ENCODE measurements at regions not wholly inside any gene's neighbourhood (a gene's known extent, or its start where the extent isn't known, plus 50 kb on each side); places are given as distances from the start of the nearest gene placed in this dataset.

GRCh38 chr18:7288544-7288943 lies 57.7 kb downstream of the LRRC30 start:
- 96% methylated on average over 4 of the region's 6 CpGs for WGBS (ENCODE audit: insufficient coverage)
- H3K4me3 Mint-ChIP-seq = no peak overlapping the region

DNA sequence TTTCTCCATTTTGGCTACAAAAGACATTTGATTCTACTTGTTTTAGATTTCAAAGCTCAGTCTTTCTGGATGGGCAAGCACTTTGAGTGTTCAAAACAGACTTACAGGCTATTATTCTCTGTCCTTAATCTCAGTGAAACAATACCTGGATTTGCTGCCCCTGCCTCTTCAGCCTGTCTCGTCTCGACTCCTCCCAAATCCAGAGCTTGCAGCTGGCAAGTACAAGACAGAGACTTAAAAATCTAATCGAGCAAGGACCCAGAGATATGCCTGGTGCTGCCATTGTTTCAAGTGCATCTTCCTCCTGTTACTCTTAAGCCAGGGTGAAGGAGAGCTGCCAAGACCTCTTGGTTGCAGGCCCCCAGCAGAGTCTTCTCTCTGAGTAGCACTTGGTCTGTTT lies 59.2 kb downstream of the LRRC30 start:
- DNase-seq (no peak), ATAC-seq (ENCODE audit: low read depth) (no peak)
- no peak overlapping the region for H3K9ac ChIP-seq (ENCODE audit: low read length)
- no peak overlapping the region for H3K27ac ChIP-seq (ENCODE audit: low read length in 2 of 2)
- H3K4me2 ChIP-seq (replicated peaks; ENCODE audit: low read depth, low read length, poor library complexity, severe bottlenecking) = no peak overlapping the region
- WGBS (ENCODE audit: insufficient coverage) = 90% methylated on average over 3 of the region's 3 CpGs
- intact Hi-C loops (cut with micrococcal nuclease) = no loop called here
- TF ChIP-seq EZH2 (IDR thresholded peaks at IDR 0.05; ENCODE audit: borderline replicate concordance, insufficient read depth, low read depth, low read length, poor library complexity, severe bottlenecking) = no peak
- TF ChIP-seq, protein P1, sequence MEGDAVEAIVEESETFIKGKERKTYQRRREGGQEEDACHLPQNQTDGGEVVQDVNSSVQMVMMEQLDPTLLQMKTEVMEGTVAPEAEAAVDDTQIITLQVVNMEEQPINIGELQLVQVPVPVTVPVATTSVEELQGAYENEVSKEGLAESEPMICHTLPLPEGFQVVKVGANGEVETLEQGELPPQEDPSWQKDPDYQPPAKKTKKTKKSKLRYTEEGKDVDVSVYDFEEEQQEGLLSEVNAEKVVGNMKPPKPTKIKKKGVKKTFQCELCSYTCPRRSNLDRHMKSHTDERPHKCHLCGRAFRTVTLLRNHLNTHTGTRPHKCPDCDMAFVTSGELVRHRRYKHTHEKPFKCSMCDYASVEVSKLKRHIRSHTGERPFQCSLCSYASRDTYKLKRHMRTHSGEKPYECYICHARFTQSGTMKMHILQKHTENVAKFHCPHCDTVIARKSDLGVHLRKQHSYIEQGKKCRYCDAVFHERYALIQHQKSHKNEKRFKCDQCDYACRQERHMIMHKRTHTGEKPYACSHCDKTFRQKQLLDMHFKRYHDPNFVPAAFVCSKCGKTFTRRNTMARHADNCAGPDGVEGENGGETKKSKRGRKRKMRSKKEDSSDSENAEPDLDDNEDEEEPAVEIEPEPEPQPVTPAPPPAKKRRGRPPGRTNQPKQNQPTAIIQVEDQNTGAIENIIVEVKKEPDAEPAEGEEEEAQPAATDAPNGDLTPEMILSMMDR (IDR thresholded peaks at IDR 0.05) = no peak
- POLR2A ChIA-PET = no interaction called here
- peaks cover 0 to 17% (median 0%) of the 10 kb centered on the region in 3 donors for H3K9me3 ChIP-seq (ENCODE audit: control extremely low read depth in 1 of 3, control insufficient read depth in 2 of 3, insufficient read depth in 1 of 3, low read length in 2 of 3)
- no peaks in the 10 kb centered on the region for H3K79me2 ChIP-seq (ENCODE audit: control insufficient read depth, insufficient read depth, low read length)
- CTCF ChIA-PET = no interaction called here
- Mint-ChIP-seq H3K4me3 (no peak overlapping the region), H3K27ac (no peak overlapping the region), H3K9me3 (ENCODE audit: insufficient read depth) (peaks cover 6% of the 10 kb centered on the region), H3K4me1 (no peaks in the 10 kb centered on the region), H3K27me3 (no peaks in the 10 kb centered on the region)
- no peaks in the 10 kb centered on the region for H3K27me3 ChIP-seq (replicated peaks in 1 of 4; ENCODE audit: control extremely low read depth in 1 of 4, control insufficient read depth in 3 of 4, insufficient read depth in 4 of 4, low read length in 3 of 4)
- no peak overlapping the region for H3K4me3 ChIP-seq (ENCODE audit: control extremely low read depth in 1 of 5, extremely low read depth in 1 of 5, insufficient read depth in 1 of 5, low read depth in 2 of 5, low read length in 4 of 5)
- H3K4me1 ChIP-seq (ENCODE audit: control insufficient read depth in 2 of 2, insufficient read depth in 2 of 2, low read length in 2 of 2) = no peaks in the 10 kb centered on the region
- H2AFZ ChIP-seq (ENCODE audit: insufficient read depth, low read depth, low read length, poor library complexity, severe bottlenecking) = no peak overlapping the region
- H4K20me1 ChIP-seq (ENCODE audit: control insufficient read depth, insufficient read depth, low read length, poor library complexity, severe bottlenecking) = no peaks in the 10 kb centered on the region
- no peaks in the 10 kb centered on the region for H3K36me3 ChIP-seq (replicated peaks in 1 of 2; ENCODE audit: control extremely low read depth in 1 of 2, control insufficient read depth in 1 of 2, extremely low read depth in 1 of 2, insufficient read depth in 2 of 2, low read length in 1 of 2)

More at GRCh38 chr18:7288544-7288943, 57.7 kb downstream of the LRRC30 start:
- no peaks in the 10 kb centered on the region for H3K4me1 Mint-ChIP-seq
- H3K27ac ChIP-seq (ENCODE audit: low read length in 2 of 2) = no peak overlapping the region
- ChIA-PET CTCF (no interaction called here), POLR2A (no interaction called here)
- H3K4me1 ChIP-seq (ENCODE audit: control insufficient read depth in 2 of 2, insufficient read depth in 2 of 2, low read length in 2 of 2) = no peaks in the 10 kb centered on the region
- ATAC-seq (ENCODE audit: low read depth) (no peak), DNase-seq (no peak)
- TF ChIP-seq, protein P1 (IDR thresholded peaks at IDR 0.05) = no peak
- TF ChIP-seq EZH2 (IDR thresholded peaks at IDR 0.05; ENCODE audit: borderline replicate concordance, insufficient read depth, low read depth, low read length, poor library complexity, severe bottlenecking) = no peak
- H3K36me3 ChIP-seq (replicated peaks in 1 of 2; ENCODE audit: control extremely low read depth in 1 of 2, control insufficient read depth in 1 of 2, extremely low read depth in 1 of 2, insufficient read depth in 2 of 2, low read length in 1 of 2) = no peaks in the 10 kb centered on the region
- H3K4me3 ChIP-seq (ENCODE audit: control extremely low read depth in 1 of 5, extremely low read depth in 1 of 5, insufficient read depth in 1 of 5, low read depth in 2 of 5, low read length in 4 of 5) = no peak overlapping the region
- no peaks in the 10 kb centered on the region for H4K20me1 ChIP-seq (ENCODE audit: control insufficient read depth, insufficient read depth, low read length, poor library complexity, severe bottlenecking)
- no peak overlapping the region for H3K4me2 ChIP-seq (replicated peaks; ENCODE audit: low read depth, low read length, poor library complexity, severe bottlenecking)
- no peak overlapping the region for H3K9ac ChIP-seq (ENCODE audit: low read length)
- H3K27me3 Mint-ChIP-seq = no peaks in the 10 kb centered on the region
- H3K9me3 ChIP-seq (ENCODE audit: control extremely low read depth in 1 of 3, control insufficient read depth in 2 of 3, insufficient read depth in 1 of 3, low read length in 2 of 3) = peaks cover 0 to 6% (median 0%) of the 10 kb centered on the region in 3 donors
- no peak overlapping the region for H3K27ac Mint-ChIP-seq
- no peak overlapping the region for H2AFZ ChIP-seq (ENCODE audit: insufficient read depth, low read depth, low read length, poor library complexity, severe bottlenecking)
- no peaks in the 10 kb centered on the region for H3K79me2 ChIP-seq (ENCODE audit: control insufficient read depth, insufficient read depth, low read length)
- H3K9me3 Mint-ChIP-seq (ENCODE audit: insufficient read depth) = peaks cover 3% of the 10 kb centered on the region
- intact Hi-C loops (cut with micrococcal nuclease) = no loop called here
- no peaks in the 10 kb centered on the region for H3K27me3 ChIP-seq (replicated peaks in 1 of 4; ENCODE audit: control extremely low read depth in 1 of 4, control insufficient read depth in 3 of 4, insufficient read depth in 4 of 4, low read length in 3 of 4)
